NT2/D1 (cell line): ENCODE measurements at regions not wholly inside any gene's neighbourhood (a gene's known extent, or its start where the extent isn't known, plus 50 kb on each side); places are given as distances from the start of the nearest gene placed in this dataset.

Experiments
- DNase-seq: peaks from one replicate; pipeline ENCODE4 v3.0.0-alpha.2; 2011; ENCODE audit warnings: low read depth, low spot score
- H3K27me3 ChIP-seq: 2 replicates; pipeline ENCODE4 v1.6.0; 2011; ENCODE audit warnings: mild to moderate bottlenecking; ENCODE audit not compliant: insufficient read length, insufficient read depth
- H3K36me3 ChIP-seq: 2 replicates; pipeline ENCODE4 v1.6.1; 2011; ENCODE audit warnings: mild to moderate bottlenecking, low read length, mixed read lengths; ENCODE audit not compliant: insufficient read depth, insufficient read length
- H3K4me1 ChIP-seq: 2 replicates; pipeline ENCODE4 v1.5.1; 2011; ENCODE audit not compliant: insufficient read depth, insufficient read length
- H3K4me3 ChIP-seq: 2 replicates; pipeline ENCODE4 v1.5.1; 2011; ENCODE audit warnings: low read depth; ENCODE audit not compliant: insufficient read length
- H3K9ac ChIP-seq: 2 replicates; pipeline ENCODE4 v1.6.0; 2011; ENCODE audit warnings: low read depth; ENCODE audit not compliant: insufficient read length
- H3K9me3 ChIP-seq: 2 replicates; pipeline ENCODE4 v1.5.1; 2011; ENCODE audit warnings: mild to moderate bottlenecking, low read length; ENCODE audit not compliant: insufficient read depth
- SUZ12 ChIP-seq: IDR thresholded peaks from 2 replicates; pipeline ENCODE4 v1.6.1; 2011; ENCODE audit not compliant: insufficient read length, insufficient read depth; ENCODE audit errors: extremely low read depth
- YY1 ChIP-seq: IDR thresholded peaks from 2 replicates; pipeline ENCODE4 v1.6.1; 2011; ENCODE audit not compliant: insufficient read length, insufficient read depth
- ZNF274 ChIP-seq: IDR thresholded peaks from 2 replicates; pipeline ENCODE4 v1.6.1; 2011; ENCODE audit warnings: mild to moderate bottlenecking, low read depth, low read length

GRCh38 chrX:46318551-46318950 lies 226.7 kb downstream of the ZNF674 start:
- TF ChIP-seq ZNF274 = no peak
- no peaks in the 10 kb centered on the region for H3K9me3 ChIP-seq
- H3K36me3 ChIP-seq = peaks cover 13% of the 10 kb centered on the region
- no peaks in the 10 kb centered on the region for H3K27me3 ChIP-seq
- H3K9ac ChIP-seq = no peak overlapping the region
- no peaks in the 10 kb centered on the region for H3K4me1 ChIP-seq
- no peak overlapping the region for H3K4me3 ChIP-seq
- no peak for DNase-seq

DNA sequence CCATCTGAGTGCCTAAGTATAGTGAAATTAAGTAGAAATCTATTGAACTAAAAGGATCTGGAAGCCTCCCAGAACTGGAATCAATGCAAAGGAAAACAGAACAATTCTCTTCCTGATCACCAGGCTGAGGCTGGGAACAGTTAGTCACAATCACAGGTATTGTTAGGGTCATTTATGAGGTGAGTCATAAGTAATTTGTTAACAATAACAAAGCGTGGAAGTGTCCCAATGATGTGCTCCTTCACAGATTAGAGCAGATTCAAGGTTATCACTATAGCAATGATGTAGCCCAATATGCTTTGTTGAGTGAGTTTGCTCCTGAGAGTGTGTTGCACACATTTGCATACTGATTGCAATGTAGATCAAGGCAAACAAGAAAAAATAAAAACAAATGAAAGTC lies 228.1 kb downstream of the ZNF674 start:
- TF ChIP-seq YY1 (no peak), SUZ12 (no peak), ZNF274 (no peak)
- Histone ChIP-seq H3K27me3 (no peaks in the 10 kb centered on the region), H3K36me3 (peaks cover 2% of the 10 kb centered on the region), H3K9me3 (no peaks in the 10 kb centered on the region), H3K4me1 (no peaks in the 10 kb centered on the region), H3K4me3 (no peak overlapping the region), H3K9ac (no peak overlapping the region)
- DNase-seq = no peak

GRCh38 chrX:46311581-46312120 lies 233.6 kb downstream of the ZNF674 start:
- H3K27me3 ChIP-seq = no peaks in the 10 kb centered on the region
- H3K4me1 ChIP-seq = peaks cover 5% of the 10 kb centered on the region
- H3K9me3 ChIP-seq = 0 out of 2 replicates have a peak, but pooled peaks cover under 1% of the 10 kb centered on the region
- DNase-seq = no peak
- H3K36me3 ChIP-seq = no peaks in the 10 kb centered on the region
- TF ChIP-seq SUZ12 = no peak
- TF ChIP-seq ZNF274 = no peak
- no peak for TF ChIP-seq YY1
- no peak overlapping the region for H3K9ac ChIP-seq
- H3K4me3 ChIP-seq = no peak overlapping the region

GRCh38 chrX:46310815-46311497 lies 234.3 kb downstream of the ZNF674 start:
- Histone ChIP-seq H3K4me1 (peaks cover 5% of the 10 kb centered on the region), H3K9me3 (peaks cover 8% of the 10 kb centered on the region), H3K27me3 (no peaks in the 10 kb centered on the region), H3K9ac (no peak overlapping the region), H3K4me3 (no peak overlapping the region), H3K36me3 (no peaks in the 10 kb centered on the region)
- TF ChIP-seq YY1 (no peak), ZNF274 (no peak), SUZ12 (no peak)
- no peak for DNase-seq

GRCh38 chrX:46308110-46308509 lies 237.1 kb downstream of the ZNF674 start:
- Histone ChIP-seq H3K27me3 (no peaks in the 10 kb centered on the region), H3K36me3 (no peaks in the 10 kb centered on the region), H3K9me3 (peaks cover 26% of the 10 kb centered on the region), H3K4me3 (no peak overlapping the region), H3K9ac (no peak overlapping the region), H3K4me1 (peaks cover 5% of the 10 kb centered on the region)
- no peak for DNase-seq
- TF ChIP-seq ZNF274 (no peak), SUZ12 (no peak), YY1 (no peak)

DNA sequence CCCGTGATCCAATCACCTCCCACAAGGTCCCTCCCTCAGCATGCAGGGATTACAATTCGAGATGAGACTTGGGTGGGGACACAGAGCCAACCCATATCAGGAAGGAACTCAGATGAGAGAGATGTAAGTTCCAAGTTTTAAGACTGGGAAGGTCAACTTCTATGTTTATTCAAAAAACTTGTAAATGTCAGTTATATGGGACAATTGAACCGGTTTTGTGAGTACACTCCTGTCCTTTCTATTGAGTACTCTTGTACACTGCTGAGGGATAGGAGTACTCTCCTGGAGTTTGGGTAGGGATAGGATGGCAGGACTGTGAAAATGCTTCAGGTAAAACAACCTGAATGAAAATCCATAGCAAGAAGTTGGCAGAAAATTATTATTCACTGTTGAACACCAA lies 239.1 kb downstream of the ZNF674 start:
- TF ChIP-seq YY1 (no peak), ZNF274 (no peak), SUZ12 (no peak)
- no peaks in the 10 kb centered on the region for H3K27me3 ChIP-seq
- no peak overlapping the region for H3K9ac ChIP-seq
- H3K4me3 ChIP-seq = no peak overlapping the region
- peaks cover 26% of the 10 kb centered on the region for H3K9me3 ChIP-seq
- peaks cover 5% of the 10 kb centered on the region for H3K4me1 ChIP-seq
- no peaks in the 10 kb centered on the region for H3K36me3 ChIP-seq
- no peak for DNase-seq

DNA sequence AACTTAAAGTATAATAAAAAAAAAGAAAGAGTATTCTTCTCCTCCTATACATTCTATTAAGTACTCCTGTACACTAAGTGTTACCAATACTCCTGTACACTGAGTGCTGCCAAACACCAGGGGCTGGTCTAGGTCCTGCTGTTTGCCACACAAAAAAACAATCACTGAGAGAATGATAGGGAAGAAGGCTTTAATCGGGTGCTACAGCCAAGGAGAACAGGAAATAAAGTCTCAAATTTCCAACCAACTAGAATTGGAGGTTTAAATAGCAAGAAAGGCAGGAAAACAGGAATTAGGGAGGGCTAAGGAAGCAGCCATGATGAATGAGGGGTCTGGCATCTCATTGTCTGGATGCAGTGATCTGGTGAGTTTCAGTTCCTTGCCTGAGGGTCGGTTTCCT lies 239.8 kb downstream of the ZNF674 start:
- peaks cover 5% of the 10 kb centered on the region for H3K4me1 ChIP-seq
- DNase-seq = no peak
- H3K9me3 ChIP-seq = peaks cover 26% of the 10 kb centered on the region
- H3K27me3 ChIP-seq = no peaks in the 10 kb centered on the region
- no peak overlapping the region for H3K9ac ChIP-seq
- no peak overlapping the region for H3K4me3 ChIP-seq
- TF ChIP-seq YY1 (no peak), ZNF274 (no peak), SUZ12 (no peak)
- no peaks in the 10 kb centered on the region for H3K36me3 ChIP-seq

GRCh38 chrX:46301903-46302302 lies 243.3 kb downstream of the ZNF674 start:
- H3K4me1 ChIP-seq = no peaks in the 10 kb centered on the region
- DNase-seq = no peak
- H3K27me3 ChIP-seq = no peaks in the 10 kb centered on the region
- no peak for TF ChIP-seq YY1
- no peak for TF ChIP-seq SUZ12
- TF ChIP-seq ZNF274 = no peak
- no peak overlapping the region for H3K4me3 ChIP-seq
- no peaks in the 10 kb centered on the region for H3K36me3 ChIP-seq
- H3K9ac ChIP-seq = no peak overlapping the region
- peaks cover 26% of the 10 kb centered on the region for H3K9me3 ChIP-seq
